ENCODE measurements at regions not wholly inside any gene's neighbourhood (a gene's known extent, or its start where the extent isn't known, plus 50 kb on each side); places are given as distances from the start of the nearest gene placed in this dataset.

GRCh38 chr12:124489915-124490583, 77.4 kb downstream of the NCOR2 start:
- no peak for TF ChIP-seq EZH2phosphoT487 (IDR thresholded peaks at IDR 0.05; ENCODE audit: borderline replicate concordance, low read depth, low read length)
- TF ChIP-seq, protein P1, sequence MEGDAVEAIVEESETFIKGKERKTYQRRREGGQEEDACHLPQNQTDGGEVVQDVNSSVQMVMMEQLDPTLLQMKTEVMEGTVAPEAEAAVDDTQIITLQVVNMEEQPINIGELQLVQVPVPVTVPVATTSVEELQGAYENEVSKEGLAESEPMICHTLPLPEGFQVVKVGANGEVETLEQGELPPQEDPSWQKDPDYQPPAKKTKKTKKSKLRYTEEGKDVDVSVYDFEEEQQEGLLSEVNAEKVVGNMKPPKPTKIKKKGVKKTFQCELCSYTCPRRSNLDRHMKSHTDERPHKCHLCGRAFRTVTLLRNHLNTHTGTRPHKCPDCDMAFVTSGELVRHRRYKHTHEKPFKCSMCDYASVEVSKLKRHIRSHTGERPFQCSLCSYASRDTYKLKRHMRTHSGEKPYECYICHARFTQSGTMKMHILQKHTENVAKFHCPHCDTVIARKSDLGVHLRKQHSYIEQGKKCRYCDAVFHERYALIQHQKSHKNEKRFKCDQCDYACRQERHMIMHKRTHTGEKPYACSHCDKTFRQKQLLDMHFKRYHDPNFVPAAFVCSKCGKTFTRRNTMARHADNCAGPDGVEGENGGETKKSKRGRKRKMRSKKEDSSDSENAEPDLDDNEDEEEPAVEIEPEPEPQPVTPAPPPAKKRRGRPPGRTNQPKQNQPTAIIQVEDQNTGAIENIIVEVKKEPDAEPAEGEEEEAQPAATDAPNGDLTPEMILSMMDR (conservative IDR thresholded peaks at IDR 0.05; ENCODE audit: low read length) = no peak
- Histone ChIP-seq H3K9me3 (ENCODE audit: low read length) (no peaks in the 10 kb centered on the region), H3K4me2 (ENCODE audit: low read length) (no peak overlapping the region), H3K4me1 (ENCODE audit: insufficient read depth, low read length, poor library complexity, severe bottlenecking) (peaks cover 28% of the 10 kb centered on the region), H3K4me3 (ENCODE audit: low read depth, low read length, poor library complexity, severe bottlenecking) (no peak overlapping the region), H3K79me2 (ENCODE audit: insufficient read depth, low read depth, low read length) (no peaks in the 10 kb centered on the region), H3K9me2 (ENCODE audit: insufficient read depth, low read length) (no peaks in the 10 kb centered on the region), H3K36me3 (ENCODE audit: insufficient read depth, low read length) (peaks cover 8% of the 10 kb centered on the region; the same call in 1 of the 2 replicates), H4K20me1 (ENCODE audit: insufficient read depth, low read length) (no peaks in the 10 kb centered on the region), H3K27ac (ENCODE audit: low read depth, low read length, poor library complexity, severe bottlenecking) (no peak overlapping the region), H2AFZ (ENCODE audit: low read length) (no peak overlapping the region)
- no peak for DNase-seq (ENCODE audit: low spot score)
- ChIA-PET POLR2A (interaction anchor here (0.6 kb wide), 1 partner anchor 413 kb away, joined by 3 read pairs; no protein-coding TSS in a partner anchor), CTCF (ENCODE audit: unreplicated experiment) (no interaction called here)
- intact Hi-C loops (cut with micrococcal nuclease; ENCODE audit: unreplicated experiment) = no loop called here
- BruUV-seq (replicated peaks) = no TSS peak

GRCh38 chr12:124489220-124489619, 78.2 kb downstream of the NCOR2 start:
- Histone ChIP-seq H3K79me2 (ENCODE audit: insufficient read depth, low read depth, low read length) (no peaks in the 10 kb centered on the region), H4K20me1 (ENCODE audit: insufficient read depth, low read length) (no peaks in the 10 kb centered on the region)
- no TSS peak for BruUV-seq (replicated peaks)

GRCh38 chr12:124488520-124488919, 78.9 kb downstream of the NCOR2 start:
- no peaks in the 10 kb centered on the region for H3K9me2 ChIP-seq (ENCODE audit: insufficient read depth, low read length)
- ChIA-PET POLR2A (no interaction called here), CTCF (ENCODE audit: unreplicated experiment) (no interaction called here)
- no peak overlapping the region for H3K4me2 ChIP-seq (ENCODE audit: low read length)
- no peak overlapping the region for H2AFZ ChIP-seq (ENCODE audit: low read length)
- intact Hi-C loops (cut with micrococcal nuclease; ENCODE audit: unreplicated experiment) = no loop called here
- H4K20me1 ChIP-seq (ENCODE audit: insufficient read depth, low read length) = no peaks in the 10 kb centered on the region
- no peak overlapping the region for H3K4me3 ChIP-seq (ENCODE audit: low read depth, low read length, poor library complexity, severe bottlenecking)
- no peaks in the 10 kb centered on the region for H3K9me3 ChIP-seq (ENCODE audit: low read length)
- BruUV-seq (replicated peaks) = no TSS peak
- H3K36me3 ChIP-seq (ENCODE audit: insufficient read depth, low read length) = peaks cover 14% of the 10 kb centered on the region; the same call in 1 of the 2 replicates
- TF ChIP-seq EZH2phosphoT487 (IDR thresholded peaks at IDR 0.05; ENCODE audit: borderline replicate concordance, low read depth, low read length) = no peak
- TF ChIP-seq, protein P1 (conservative IDR thresholded peaks at IDR 0.05; ENCODE audit: low read length) = no peak
- no peak for DNase-seq (ENCODE audit: low spot score)
- no peaks in the 10 kb centered on the region for H3K79me2 ChIP-seq (ENCODE audit: insufficient read depth, low read depth, low read length)
- no peak overlapping the region for H3K27ac ChIP-seq (ENCODE audit: low read depth, low read length, poor library complexity, severe bottlenecking)
- peaks cover 23% of the 10 kb centered on the region for H3K4me1 ChIP-seq (ENCODE audit: insufficient read depth, low read length, poor library complexity, severe bottlenecking)

More at GRCh38 chr12:124489220-124489619, 78.2 kb downstream of the NCOR2 start:
- Histone ChIP-seq H3K4me2 (ENCODE audit: low read length) (no peak overlapping the region), H3K4me3 (ENCODE audit: low read depth, low read length, poor library complexity, severe bottlenecking) (no peak overlapping the region), H3K9me3 (ENCODE audit: low read length) (no peaks in the 10 kb centered on the region), H3K9me2 (ENCODE audit: insufficient read depth, low read length) (no peaks in the 10 kb centered on the region), H3K27ac (ENCODE audit: low read depth, low read length, poor library complexity, severe bottlenecking) (no peak overlapping the region), H2AFZ (ENCODE audit: low read length) (no peak overlapping the region), H3K36me3 (ENCODE audit: insufficient read depth, low read length) (peaks cover 7% of the 10 kb centered on the region; the same call in 1 of the 2 replicates), H3K4me1 (ENCODE audit: insufficient read depth, low read length, poor library complexity, severe bottlenecking) (peaks cover 28% of the 10 kb centered on the region)
- TF ChIP-seq EZH2phosphoT487 (IDR thresholded peaks at IDR 0.05; ENCODE audit: borderline replicate concordance, low read depth, low read length) = no peak
- TF ChIP-seq, protein P1 (conservative IDR thresholded peaks at IDR 0.05; ENCODE audit: low read length) = no peak
- intact Hi-C loops (cut with micrococcal nuclease; ENCODE audit: unreplicated experiment) = no loop called here
- ChIA-PET POLR2A (no interaction called here), CTCF (ENCODE audit: unreplicated experiment) (no interaction called here)
- DNase-seq (ENCODE audit: low spot score) = no peak

All from OCI-LY7 (cell line).